GM23338 (cell line): ENCODE measurements at regions not wholly inside any gene's neighbourhood (a gene's known extent, or its start where the extent isn't known, plus 50 kb on each side); places are given as distances from the start of the nearest gene placed in this dataset.

Experiments used
- ATAC-seq: fragments of 200-7000 bp; cut with Tn5 transposase; 3 replicates; pipeline ENCODE4 v1.9.1; 2020
- DNase-seq: peaks from one replicate; pipeline ENCODE4 v3.0.0-alpha.2; 2015; ENCODE audit warnings: low spot score
- H2AFZ ChIP-seq: fragments of 200-600 bp; sonication (generic); 2 replicates; pipeline ENCODE4 v1.8.0; 2016; ENCODE audit warnings: antibody characterized with exemption, mild to moderate bottlenecking, moderate library complexity
- H3F3A ChIP-seq: fragments of 200-600 bp; sonication (generic); replicated peaks from 2 replicates; pipeline ENCODE4 v1.8.0; 2017; ENCODE audit warnings: antibody characterized with exemption, mixed run types, low read depth
- H3K27ac ChIP-seq: fragments of 200-600 bp; sonication (generic); 2 replicates; pipeline ENCODE4 v1.6.1; 2016; ENCODE audit warnings: low read depth
- H3K27me3 ChIP-seq: fragments of 200-600 bp; sonication (generic); 2 replicates; pipeline ENCODE4 v1.8.0; 2016; ENCODE audit warnings: mild to moderate bottlenecking, mixed run types, moderate library complexity; ENCODE audit not compliant: insufficient read depth
- H3K36me3 ChIP-seq: fragments of 200-600 bp; sonication (generic); 2 replicates; pipeline ENCODE4 v1.8.0; 2016; ENCODE audit warnings: mild to moderate bottlenecking; ENCODE audit not compliant: insufficient read depth
- H3K4me1 ChIP-seq: fragments of 200-600 bp; sonication (generic); 2 replicates; pipeline ENCODE4 v1.8.0; 2016; ENCODE audit warnings: mild to moderate bottlenecking, moderate library complexity; ENCODE audit not compliant: insufficient read depth
- H3K4me2 ChIP-seq: fragments of 200-600 bp; sonication (generic); 2 replicates; pipeline ENCODE4 v1.7.1; 2017; ENCODE audit warnings: mixed run types
- H3K4me3 ChIP-seq: fragments of 200-600 bp; sonication (generic); 2 replicates; pipeline ENCODE4 v1.6.1; 2016; ENCODE audit warnings: mixed run types
- H3K79me2 ChIP-seq: fragments of 200-600 bp; sonication (generic); replicated peaks from 2 replicates; pipeline ENCODE4 v1.8.0; 2017; ENCODE audit warnings: mild to moderate bottlenecking; ENCODE audit not compliant: insufficient read depth
- H3K9me2 ChIP-seq: fragments of 200-600 bp; sonication (generic); 2 replicates; pipeline ENCODE4 v1.8.0; 2017; ENCODE audit not compliant: insufficient read depth
- H4K20me1 ChIP-seq: fragments of 200-600 bp; sonication (generic); replicated peaks from 2 replicates; pipeline ENCODE4 v1.8.0; 2017; ENCODE audit warnings: mild to moderate bottlenecking; ENCODE audit not compliant: insufficient read depth
- H3K27ac Mint-ChIP-seq: 2 replicates; pipeline ENCODE4 v1.8.0; 2020; ENCODE audit warnings: inconsistent platforms, mild to moderate bottlenecking, moderate library complexity, mixed read lengths
- H3K27me3 Mint-ChIP-seq: 3 replicates; pipeline ENCODE4 v1.8.0; 2022; ENCODE audit warnings: low read depth, mild to moderate bottlenecking, moderate library complexity, mixed read lengths, inconsistent platforms; ENCODE audit not compliant: insufficient read depth, poor library complexity
- H3K36me3 Mint-ChIP-seq: 3 replicates; pipeline ENCODE4 v1.8.0; 2021; ENCODE audit warnings: low read depth, mild to moderate bottlenecking, inconsistent platforms, moderate library complexity, mixed read lengths
- H3K4me1 Mint-ChIP-seq: 3 replicates; pipeline ENCODE4 v1.8.0; 2020; ENCODE audit warnings: mild to moderate bottlenecking, inconsistent platforms, mixed read lengths
- H3K4me3 Mint-ChIP-seq: 3 replicates; pipeline ENCODE4 v1.8.0; 2021; ENCODE audit warnings: moderate library complexity, mild to moderate bottlenecking, inconsistent platforms, mixed read lengths
- H3K9me3 Mint-ChIP-seq: 3 replicates; pipeline ENCODE4 v1.8.0; 2020; ENCODE audit warnings: moderate library complexity, mild to moderate bottlenecking, inconsistent platforms, mixed read lengths
- CREB1 ChIP-seq: fragments of 250-450 bp; sonication (Bioruptor Pico); IDR thresholded peaks from 2 replicates; pipeline ENCODE4 v1.5.0; 2020; ENCODE audit warnings: low read depth, mild to moderate bottlenecking, moderate library complexity
- ETS1 ChIP-seq: IDR thresholded peaks from 2 replicates; pipeline ENCODE4 v1.6.1; 2016; ENCODE audit warnings: antibody characterized with exemption
- EZH2phosphoT487 ChIP-seq: fragments of 200-600 bp; sonication (generic); IDR thresholded peaks from one replicate; pipeline ENCODE4 v1.8.1; 2018; ENCODE audit warnings: antibody characterized with exemption; ENCODE audit not compliant: unreplicated experiment
- JUNB ChIP-seq: IDR thresholded peaks from one replicate; pipeline ENCODE4 v1.6.1; 2016; ENCODE audit warnings: antibody characterized with exemption; ENCODE audit not compliant: unreplicated experiment
- REST ChIP-seq: IDR thresholded peaks from one replicate; pipeline ENCODE4 v1.6.1; 2018; ENCODE audit warnings: antibody characterized with exemption; ENCODE audit not compliant: unreplicated experiment
- STAT1 ChIP-seq: IDR thresholded peaks from one replicate; pipeline ENCODE4 v1.6.1; 2016; ENCODE audit warnings: antibody characterized with exemption; ENCODE audit not compliant: unreplicated experiment
- ZNF462 ChIP-seq: fragments of 250-450 bp; sonication (Bioruptor Pico); IDR thresholded peaks from 2 replicates; pipeline ENCODE4 v1.5.0; 2020; ENCODE audit warnings: mild to moderate bottlenecking, moderate library complexity

GRCh38 chr5:103745353-103746065 lies 182.9 kb upstream of the NUDT12 start (continued):
- no peak for TF ChIP-seq ZNF462 (CRISPR knock-in tag)
- no peak for TF ChIP-seq CREB1 (CRISPR knock-in tag)

- DNase-seq (no peak), ATAC-seq (no peak)
- no peaks in the 10 kb centered on the region for H4K20me1 ChIP-seq
- no peaks in the 10 kb centered on the region for H3K27me3 Mint-ChIP-seq
- H3F3A ChIP-seq: no peaks in the 10 kb centered on the region
- H3K36me3 ChIP-seq: no peaks in the 10 kb centered on the region
- H3K9me2 ChIP-seq: 0 out of 2 replicates have a peak, but pooled peaks cover 3% of the 10 kb centered on the region
- H3K9me3 Mint-ChIP-seq: no peaks in the 10 kb centered on the region
- H2AFZ ChIP-seq: no peak overlapping the region
- no peaks in the 10 kb centered on the region; the same call in 1 of the 2 replicates for H3K4me1 ChIP-seq
- H3K4me1 Mint-ChIP-seq: no peaks in the 10 kb centered on the region; the same call in 2 of the 3 replicates
- H3K4me3 ChIP-seq: no peak overlapping the region
- no peak overlapping the region for H3K4me3 Mint-ChIP-seq
- no peak overlapping the region for H3K27ac Mint-ChIP-seq
- H3K27me3 ChIP-seq: no peaks in the 10 kb centered on the region
- no peaks in the 10 kb centered on the region for H3K79me2 ChIP-seq
- no peak overlapping the region for H3K4me2 ChIP-seq
- no peaks in the 10 kb centered on the region for H3K36me3 Mint-ChIP-seq
- H3K27ac ChIP-seq: no peak overlapping the region
- no peak for TF ChIP-seq STAT1
- TF ChIP-seq REST: no peak
- no peak for TF ChIP-seq EZH2phosphoT487
- TF ChIP-seq JUNB: no peak
- TF ChIP-seq ETS1: no peak
Observed at GRCh38 chr5:103744159-103744558, 181.6 kb upstream of the NUDT12 start.
